M059J (cell line): ENCODE measurements at regions not wholly inside any gene's neighbourhood (a gene's known extent, or its start where the extent isn't known, plus 50 kb on each side); places are given as distances from the start of the nearest gene placed in this dataset.
"Not testable (repeated sequence)": the region's sequence is repeated elsewhere in the genome, so short reads cannot be mapped to it uniquely, and the experiment has no call there.

Source experiments
- DNase-seq: peaks from one replicate; pipeline ENCODE4 v3.0.0-alpha.2; 2012; ENCODE audit warnings: low read depth

DNA sequence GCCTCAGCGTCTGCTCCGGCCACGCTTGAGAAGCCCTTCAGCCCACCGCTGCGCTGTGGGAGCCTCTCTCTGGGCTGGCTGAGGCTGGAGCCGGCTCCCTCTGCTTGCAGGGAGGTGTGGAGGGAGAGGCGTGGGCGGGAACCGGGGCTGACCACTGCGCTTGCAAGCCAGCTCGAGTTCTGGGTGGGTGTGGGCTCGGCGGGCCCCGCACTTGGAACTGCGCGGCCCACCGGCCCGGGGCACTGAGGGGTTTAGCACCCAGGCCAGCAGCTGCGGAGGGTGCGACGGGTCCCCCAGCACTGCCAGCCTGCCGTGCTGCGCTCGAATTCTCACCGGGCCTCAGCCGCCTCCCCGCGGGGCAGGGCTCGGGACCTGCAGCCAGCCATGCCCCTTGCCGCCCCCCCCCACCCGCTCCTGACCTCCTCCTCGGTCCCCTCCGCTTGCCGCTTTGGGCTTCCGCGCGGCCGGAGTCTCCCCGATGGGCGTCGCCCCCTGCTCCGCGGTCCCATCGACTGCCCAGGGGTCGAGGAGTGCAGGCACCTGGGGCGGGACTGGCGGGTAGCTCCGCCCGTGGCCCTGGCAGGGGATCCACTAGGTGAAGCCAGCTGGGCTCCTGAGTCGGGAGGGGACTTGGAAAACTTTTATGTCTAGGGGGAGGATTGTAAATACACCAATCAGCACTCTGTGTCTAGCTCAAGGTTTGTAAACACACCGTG is 106.7 kb downstream of the RAP2B start:
- DNase-seq = no peak

GRCh38 chr3:153269730-153270129 is 107.7 kb downstream of the RAP2B start:
- DNase-seq = no peak

GRCh38 chr3:153273217-153273616 is 111.2 kb downstream of the RAP2B start:
- no peak for DNase-seq

DNA sequence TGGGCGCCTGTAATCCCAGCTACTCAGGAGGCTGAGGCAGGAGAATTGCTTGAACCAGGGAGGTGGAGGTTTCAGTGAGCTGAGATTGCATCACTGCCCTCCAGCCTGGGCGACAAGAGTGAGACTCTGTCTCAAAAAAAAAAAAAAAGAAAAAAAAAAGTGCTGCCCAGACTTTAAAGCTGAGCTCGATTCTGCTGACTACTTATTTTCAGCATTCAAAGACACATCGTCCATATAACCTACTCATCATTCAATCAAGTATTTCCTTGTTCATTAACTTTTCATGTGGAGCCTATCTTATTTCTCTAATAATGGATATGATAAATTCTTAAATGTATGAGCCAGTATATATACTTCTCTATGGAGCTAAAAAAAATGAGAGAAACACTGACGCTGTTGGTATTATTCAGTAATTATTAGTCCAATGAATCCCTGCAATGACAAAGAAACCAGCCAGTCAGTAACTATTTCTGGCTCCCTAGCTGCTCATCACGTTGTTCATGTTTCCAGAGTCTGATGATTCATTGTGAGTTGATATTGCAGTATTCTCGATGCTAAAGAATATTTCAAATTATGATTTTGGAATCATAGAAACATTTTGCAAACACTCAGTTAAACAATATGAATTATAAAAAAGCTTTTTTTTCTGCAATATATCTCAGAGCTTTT is 111.9 kb downstream of the RAP2B start:
- no peak for DNase-seq

GRCh38 chr3:153274561-153274960 is 112.5 kb downstream of the RAP2B start:
- DNase-seq = no peak

DNA sequence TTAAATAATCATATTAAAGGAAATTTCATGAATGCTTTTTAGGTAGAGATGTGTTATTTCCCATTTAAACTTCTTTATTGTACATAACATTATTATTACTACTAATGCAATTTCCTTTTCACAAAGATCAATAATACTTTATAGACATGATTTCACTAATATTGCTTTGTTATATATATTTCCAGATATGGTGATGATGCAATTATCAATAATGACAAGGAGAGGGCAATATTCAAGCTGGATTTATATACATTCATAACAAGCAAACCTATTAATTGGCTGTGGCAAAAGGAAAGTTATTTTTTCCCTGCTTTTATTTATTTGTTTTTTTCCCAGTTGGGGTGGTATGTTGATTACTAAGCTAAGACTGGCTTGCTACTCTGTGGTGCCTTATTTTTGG is 113.5 kb downstream of the RAP2B start:
- no peak for DNase-seq

DNA sequence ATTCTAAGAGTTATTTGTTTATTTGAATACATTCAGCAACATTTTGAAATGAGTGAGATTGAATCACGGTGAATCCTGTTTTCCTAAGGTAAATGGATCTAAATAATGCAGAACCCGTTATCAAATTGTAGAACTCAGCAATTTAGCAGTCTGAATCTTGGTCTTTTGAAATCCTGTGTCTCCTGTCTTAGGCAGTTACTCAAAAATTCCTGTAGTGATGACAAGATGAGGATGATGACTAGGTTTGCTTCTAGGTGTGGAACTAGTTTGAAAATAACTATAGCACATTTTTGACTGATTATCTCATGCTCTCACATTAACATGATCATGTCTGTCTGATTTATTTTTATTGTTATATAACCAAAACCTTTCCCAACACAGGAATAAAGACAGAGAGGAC is 115.0 kb downstream of the RAP2B start:
- peak; percentile 46 for DNase-seq

DNA sequence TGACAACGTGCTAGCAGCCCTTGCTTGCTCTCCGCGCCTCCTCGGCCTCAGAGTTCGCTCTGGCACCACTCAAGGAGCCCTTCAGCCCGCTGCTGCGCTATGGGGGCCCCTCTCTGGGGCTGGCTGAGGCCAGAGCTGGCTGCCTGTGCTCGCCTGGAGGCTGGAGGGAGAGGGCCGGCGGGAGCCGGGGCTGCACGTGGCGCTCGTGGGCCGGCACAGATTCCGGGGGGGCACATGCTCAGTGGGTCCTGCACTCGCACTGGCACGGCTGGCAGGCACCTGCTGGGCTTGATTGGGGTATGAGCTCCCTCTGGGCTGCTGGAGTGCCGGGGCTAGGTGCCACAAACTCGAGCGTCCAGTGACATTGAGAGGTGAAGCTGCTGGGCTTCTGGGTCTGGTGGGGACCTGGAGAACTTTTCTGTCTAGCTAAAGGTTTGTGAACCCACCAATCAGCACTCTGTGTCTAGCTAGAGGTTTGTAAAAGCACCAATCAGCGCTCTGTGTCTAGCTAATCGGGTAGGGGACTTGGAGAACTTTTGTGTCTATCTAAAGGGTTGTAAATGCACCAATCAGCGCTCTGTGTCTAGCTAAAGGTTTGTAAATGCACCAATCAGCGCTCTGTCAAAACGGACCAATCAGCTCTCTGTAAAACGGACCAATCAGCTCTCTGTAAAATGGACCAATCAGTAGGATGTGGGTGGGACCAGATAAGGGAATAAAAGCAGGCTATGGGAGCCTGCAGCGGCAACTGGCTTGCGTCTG is 119.4 kb downstream of the RAP2B start:
- not testable (repeated sequence) for DNase-seq

DNA sequence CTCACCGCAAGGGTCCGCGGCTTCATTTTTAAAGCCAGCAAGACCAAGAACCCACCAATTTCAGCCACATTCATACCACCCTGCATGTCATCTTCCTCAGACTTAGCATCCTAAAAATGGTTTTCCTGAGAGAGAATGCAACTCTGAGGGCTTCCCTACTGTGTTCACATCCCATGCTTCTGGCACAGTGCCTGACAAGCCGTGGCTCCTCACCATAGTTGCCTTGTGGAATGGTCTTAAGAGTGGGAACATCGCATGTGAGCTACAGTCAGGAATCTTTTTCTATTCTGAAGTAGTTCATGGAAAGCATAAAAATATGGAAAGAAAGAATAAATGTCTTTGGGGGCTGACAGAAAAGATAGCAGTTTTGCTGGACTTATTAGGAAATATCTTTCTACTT is 120.3 kb downstream of the RAP2B start:
- no peak for DNase-seq

GRCh38 chr3:153284282-153284938 is 122.4 kb downstream of the RAP2B start:
- peak; percentile 78 for DNase-seq

DNA sequence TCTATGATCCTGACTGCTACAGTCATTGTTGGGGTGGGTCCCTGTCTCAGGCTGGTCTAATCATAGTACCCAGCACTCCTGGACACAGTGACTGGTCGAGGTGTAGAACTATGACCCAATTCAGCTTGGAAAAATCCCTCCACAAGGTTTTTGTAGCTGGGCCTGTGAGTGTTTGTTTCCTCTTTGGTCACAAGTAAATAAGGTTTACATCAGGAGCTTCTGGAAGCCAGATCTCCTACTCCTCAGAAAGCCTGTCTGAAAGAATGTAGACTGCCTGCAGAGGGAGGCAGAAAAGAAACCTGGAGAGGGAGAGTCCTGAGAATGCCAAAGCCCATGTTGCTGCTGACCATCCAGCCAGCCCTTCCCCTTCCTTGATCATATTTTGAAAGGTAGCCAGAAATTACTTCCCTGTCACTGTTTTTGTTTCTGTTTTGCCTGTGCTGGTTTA is 123.2 kb downstream of the RAP2B start:
- DNase-seq = peak; percentile 62

GRCh38 chr3:153285982-153286381 is 124.0 kb downstream of the RAP2B start:
- no peak for DNase-seq

DNA sequence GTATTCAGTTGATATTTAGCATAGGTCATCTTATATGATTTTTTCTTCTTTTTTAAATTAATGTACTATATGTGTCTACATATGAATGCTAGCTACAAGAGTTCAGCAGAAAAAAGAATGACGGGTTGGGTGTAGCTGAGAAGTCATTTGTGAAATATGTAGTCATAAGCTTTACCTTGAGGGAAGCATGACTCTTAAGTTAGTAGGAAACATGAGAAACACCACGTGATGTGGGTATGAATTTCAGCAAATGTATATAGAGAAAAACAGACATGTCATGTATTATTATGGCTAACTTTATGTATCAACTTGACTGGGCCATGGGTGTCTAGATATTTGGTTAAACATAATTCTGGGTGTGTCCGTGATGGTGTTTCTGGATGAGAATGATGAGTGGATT is 125.0 kb downstream of the RAP2B start:
- DNase-seq = no peak

GRCh38 chr3:153289334-153289808 is 127.3 kb downstream of the RAP2B start:
- DNase-seq = peak; percentile 55

- DNase-seq = peak; percentile 44
Measured at GRCh38 chr3:153290268-153291015, 128.4 kb downstream of the RAP2B start.

DNA sequence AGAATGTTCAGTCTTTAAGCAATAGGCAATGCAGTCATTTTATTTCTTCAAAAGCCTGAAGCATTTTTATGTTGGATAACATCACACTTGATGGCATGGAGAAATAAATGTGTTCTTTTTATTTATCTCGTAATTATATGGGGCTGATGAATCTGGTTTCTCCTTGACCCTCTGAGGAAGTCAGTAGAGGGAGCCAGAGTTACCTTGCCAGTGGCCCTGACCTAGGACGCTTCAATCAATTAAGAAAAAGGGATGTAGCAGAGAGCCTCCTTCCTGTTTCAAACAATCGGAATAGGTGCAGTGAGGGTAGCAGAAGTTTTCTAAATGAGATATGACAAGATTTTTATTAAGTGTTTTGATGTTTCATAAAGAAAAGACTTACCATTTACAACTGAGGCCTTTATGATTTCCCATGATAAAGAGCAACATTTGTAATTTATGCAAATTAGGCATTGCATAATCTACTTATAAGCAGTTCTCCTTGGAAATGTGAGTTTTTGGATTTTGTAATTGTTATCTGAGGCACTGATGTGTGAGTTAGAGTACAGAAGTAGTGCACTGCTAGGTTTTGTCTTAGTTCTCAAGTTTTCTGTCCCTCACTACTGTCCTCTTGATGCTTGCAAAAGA is 129.1 kb downstream of the RAP2B start:
- DNase-seq = peak; percentile 56

GRCh38 chr3:153293265-153293664 is 131.2 kb downstream of the RAP2B start:
- no peak for DNase-seq

DNA sequence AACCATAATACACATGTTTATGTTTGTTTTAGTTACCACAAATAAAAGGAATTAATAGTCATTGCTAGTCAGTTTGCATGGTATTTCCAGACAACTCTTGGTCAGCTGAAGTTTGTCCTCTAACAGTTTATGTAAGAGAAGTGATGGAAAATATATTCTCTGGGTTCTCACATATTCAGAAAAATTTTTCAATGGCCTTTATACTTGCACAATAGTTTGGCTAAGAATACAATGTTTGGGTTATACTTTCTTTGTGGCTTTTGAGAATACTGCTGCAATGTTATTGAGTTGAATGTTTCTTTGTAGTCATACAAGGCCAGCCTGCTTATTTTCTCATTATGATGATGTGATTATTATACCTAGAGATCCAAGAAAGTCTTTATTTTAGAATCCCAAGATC is 133.9 kb downstream of the RAP2B start:
- DNase-seq = no peak

DNA sequence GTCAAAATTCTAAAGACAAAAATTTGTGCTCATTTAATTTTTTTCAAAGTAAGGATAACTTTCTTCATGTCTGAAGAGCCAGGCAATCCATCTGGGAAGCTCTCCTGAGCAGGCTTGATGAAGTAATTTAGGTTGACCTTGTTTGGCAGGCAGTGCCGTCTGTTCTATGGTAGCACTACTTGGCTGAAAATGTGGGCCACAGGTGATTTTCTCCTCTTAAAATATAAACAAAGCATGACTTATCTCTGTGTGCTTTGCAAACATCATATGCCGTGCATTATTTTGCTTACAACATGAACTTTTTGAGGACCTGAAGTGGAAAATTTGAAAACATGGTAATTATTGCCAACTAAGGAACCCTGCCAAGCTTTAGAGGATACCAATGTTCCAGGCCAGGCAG is 143.2 kb downstream of the RAP2B start:
- peak; percentile 19 for DNase-seq

GRCh38 chr3:153311541-153311940 is 149.5 kb downstream of the RAP2B start:
- DNase-seq = peak; percentile 38
